GM18499 (cell line): ENCODE measurements at regions not wholly inside any gene's neighbourhood (a gene's known extent, or its start where the extent isn't known, plus 50 kb on each side); places are given as distances from the start of the nearest gene placed in this dataset.

Experiments used
- ATAC-seq: cut with Tn5 transposase; IDR thresholded peaks from one replicate; pipeline ENCODE4 v1.9.1; 2021; ENCODE audit warnings: moderate number of reproducible peaks; ENCODE audit not compliant: insufficient read depth, unreplicated experiment

DNA sequence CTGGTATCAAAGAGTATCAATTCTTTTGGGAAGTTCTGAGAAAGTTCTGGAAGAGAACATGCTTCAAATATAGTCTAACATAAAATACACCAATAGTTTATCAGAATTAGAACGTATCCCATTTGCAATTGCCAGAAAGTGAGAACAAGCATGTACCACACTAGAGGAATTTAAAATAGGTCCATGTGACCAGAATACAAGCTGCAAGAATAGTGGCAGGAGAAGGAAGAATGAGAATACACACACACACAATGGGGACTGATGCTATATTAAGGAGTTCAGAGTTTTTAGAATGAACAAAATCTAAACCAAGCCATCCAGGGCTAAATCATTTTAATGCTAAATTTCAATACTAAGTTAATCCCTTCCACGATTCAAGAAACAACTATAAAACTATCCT lies 99.1 kb upstream of the TMEM168 start:
- ATAC-seq = no peak

DNA sequence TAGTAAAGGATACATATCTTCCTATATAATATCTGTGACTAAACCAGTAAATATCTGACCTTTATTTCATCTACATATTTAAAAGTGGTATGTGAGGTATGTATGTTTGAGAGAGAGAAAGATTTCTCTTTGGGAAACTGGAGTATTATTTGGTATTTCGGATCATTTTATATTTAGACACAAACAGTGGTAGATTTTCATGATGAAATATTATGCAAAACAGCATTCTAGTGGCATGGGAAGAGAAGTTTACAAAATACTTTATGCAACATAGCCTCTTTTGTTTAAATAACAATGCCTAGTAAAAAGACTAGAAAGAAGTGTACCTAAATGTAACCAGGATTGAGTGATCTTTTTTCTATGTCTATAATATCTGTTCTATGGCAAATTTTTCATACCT lies 98.6 kb upstream of the TMEM168 start:
- ATAC-seq = no peak

DNA sequence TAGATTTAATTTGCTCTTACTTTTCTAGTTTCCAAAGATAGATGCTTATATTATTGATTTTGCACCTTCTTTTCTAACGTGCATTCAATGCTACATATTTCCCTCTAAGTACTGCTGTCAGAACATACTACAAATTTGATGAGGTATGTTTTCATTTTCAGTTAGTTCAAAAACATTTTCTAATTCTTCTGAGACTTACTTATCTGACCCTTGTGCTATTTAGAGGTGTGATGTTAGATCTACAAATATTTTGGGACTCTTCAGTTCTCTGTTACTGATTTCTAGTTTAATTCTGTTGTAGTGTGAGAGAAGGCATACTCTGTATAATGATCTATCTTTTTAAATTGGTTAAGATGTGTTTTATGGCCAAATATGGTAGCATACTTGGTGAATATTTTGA lies 97.8 kb upstream of the TMEM168 start:
- no peak for ATAC-seq

DNA sequence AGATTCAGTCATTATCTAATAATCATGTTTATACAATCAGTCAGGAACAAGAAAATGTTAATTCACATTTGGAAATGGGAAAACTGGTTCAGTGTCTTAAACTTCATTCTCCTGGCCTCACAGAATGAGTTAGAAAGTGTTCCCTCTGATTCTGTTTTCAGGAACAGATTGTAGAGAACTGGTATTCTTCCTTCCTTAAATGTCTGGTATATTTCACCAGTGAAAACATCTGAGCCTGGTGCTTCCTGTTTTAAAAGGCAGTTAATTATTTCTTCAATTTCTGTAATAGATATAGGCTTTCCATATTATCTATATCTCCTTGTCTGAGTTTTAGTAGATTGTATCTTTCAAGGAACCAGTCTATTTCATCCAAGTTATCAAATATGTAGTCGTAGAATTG lies 97.1 kb upstream of the TMEM168 start:
- ATAC-seq = no peak

DNA sequence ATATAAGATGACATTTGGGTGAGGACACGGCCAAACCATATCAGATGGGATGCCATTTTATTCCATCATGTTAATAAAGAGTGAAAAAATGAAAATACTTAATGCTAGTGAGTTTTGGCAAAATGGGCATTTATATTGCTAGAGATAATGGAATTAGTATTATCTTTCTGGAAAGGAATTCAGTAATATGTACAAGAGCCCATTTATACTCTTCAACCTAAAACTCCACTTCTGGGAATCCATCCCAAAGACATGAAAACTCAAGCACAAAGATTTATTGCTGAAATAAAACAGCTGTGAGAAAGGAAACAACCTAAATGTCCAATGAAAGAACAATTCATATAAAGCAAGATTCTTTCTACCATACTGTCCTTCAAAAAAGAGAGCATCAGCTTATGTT lies 96.0 kb upstream of the TMEM168 start:
- ATAC-seq = no peak

DNA sequence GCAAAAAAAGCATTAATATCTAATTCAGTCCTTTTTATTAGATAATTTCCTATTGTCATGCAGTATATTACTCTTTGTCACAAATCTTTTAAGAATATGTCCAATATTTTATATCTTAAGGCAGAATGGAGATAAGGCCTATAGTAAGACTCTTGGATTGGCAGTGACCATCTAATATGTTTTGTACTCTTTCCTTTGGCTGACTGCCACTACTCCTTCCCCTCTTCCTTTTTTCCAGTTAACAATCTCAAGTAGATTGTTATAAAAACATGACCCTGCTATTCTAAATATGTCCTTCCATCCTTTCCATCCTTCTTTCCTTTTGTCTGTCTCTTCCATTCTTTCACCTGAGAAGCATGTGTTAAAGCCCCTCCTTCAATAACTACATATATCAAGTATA lies 92.8 kb upstream of the TMEM168 start:
- no peak for ATAC-seq

DNA sequence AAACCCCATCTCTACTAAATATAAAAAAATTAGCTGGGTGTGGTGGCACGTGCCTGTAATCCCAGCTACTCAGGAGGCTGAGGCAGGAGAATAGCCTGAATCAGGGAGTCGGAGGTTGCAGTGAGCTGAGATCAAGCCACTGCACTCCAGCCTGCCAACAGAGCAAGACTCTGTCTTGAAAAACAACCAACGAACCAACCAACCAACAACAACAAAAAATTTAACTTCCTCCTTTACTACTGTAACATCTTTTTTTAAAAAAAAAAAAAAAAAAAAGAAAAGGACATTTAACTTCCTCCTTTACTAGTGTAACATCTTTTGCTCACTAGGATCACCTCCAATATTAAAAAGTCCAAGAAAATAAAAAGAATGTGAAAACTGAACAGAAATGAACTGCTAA lies 92.3 kb upstream of the TMEM168 start:
- no peak for ATAC-seq

DNA sequence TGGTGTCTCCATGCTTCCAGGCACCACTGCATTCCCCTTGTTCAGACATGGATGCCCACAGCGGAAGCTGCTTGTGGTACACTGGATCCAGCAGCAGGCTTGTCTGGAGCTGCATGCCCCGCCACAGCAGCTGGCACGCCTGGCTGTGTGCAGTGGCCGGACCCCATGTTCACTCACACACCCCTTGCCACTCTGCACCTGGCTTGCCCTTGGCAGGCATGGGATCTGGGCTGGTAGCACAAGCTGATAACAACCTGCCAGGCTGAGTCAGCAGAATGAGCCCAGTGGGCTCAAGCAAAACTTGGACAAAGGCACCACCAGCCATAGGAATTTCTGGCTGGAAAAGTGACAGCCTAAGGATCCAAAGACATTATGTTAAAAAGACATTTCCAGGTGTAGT lies 91.8 kb upstream of the TMEM168 start:
- no peak for ATAC-seq

DNA sequence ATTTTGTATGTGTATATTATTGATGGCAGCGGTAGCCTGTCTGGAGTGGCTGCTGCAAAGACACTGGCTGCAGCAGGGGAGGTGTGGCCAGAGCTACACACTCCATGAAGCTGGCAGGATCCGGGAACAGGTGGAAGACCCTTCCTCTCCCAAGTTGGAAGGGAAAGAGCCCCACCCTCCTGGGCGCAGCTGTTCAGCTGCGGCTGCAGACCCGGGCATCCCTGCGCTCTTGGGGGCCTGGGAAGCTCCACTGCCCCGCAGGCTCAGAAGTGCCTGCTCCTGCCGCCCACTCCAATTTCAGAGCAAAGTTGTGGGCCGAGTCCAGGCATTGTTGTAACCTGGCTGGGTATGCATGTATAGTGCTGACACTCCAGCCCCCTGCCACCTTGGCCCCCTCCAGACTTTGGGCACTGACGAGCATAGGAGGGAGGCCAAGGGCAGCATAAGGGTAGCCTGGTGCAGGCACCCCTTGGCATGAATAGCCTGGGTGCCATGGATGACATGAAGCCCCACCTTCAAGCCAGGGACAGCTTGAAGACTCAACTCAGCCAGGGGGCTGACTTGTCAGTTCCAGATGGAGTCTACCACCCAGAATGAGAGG lies 90.7 kb upstream of the TMEM168 start:
- no peak for ATAC-seq

DNA sequence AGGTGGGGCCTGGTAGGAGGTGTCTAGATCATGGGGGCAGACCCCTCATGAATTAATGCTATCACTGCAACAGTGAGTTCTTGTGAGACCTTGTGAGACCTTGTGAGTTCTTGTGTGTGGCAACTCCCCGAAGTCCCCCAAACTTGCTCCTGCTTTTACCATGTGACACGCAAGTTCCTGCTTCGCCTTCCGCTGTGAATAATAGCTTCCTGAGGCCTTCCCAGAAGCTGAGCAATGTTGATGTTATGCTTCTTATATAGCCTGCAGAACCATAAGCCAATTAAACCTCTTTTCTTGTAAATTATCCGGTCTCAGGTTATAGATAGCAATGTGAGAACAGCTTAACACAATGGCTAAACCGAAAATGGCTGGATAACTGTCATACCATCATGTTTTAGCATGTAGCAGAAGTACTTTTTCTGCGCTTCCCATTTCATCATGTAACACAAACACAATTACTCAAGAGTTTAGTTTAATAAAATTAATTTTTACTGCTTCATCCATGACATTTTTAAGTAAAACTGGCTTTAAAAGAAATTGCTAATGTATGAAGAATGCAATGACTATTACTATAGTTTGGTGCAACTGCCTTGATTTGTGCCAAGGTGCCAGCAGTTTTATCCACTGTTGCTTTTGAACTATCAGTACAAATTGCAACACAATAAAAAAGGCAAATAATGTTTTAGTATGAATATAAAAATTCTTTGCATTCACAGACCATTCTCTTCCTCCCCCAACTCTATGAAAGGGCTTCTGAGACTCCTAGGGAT lies 87.7 kb upstream of the TMEM168 start:
- no peak for ATAC-seq

DNA sequence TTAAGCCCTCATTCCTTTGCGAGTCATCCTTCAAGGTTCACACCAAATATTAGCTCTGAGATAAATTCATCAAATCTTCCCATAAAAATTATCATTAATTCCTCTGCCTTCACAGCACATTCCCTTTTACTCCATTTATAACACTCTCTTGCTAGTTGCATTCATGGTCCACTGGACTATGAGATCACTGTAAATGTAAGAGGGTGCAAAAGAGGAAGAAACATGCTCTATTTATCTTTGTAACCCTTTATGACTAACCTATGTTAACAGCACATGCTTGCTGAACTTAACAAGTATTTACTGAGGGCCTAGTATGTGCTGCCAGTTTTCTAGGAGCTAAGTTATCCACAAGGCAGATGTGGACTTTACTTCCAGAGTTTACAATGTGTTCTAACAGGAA lies 86.7 kb upstream of the TMEM168 start:
- ATAC-seq = no peak

DNA sequence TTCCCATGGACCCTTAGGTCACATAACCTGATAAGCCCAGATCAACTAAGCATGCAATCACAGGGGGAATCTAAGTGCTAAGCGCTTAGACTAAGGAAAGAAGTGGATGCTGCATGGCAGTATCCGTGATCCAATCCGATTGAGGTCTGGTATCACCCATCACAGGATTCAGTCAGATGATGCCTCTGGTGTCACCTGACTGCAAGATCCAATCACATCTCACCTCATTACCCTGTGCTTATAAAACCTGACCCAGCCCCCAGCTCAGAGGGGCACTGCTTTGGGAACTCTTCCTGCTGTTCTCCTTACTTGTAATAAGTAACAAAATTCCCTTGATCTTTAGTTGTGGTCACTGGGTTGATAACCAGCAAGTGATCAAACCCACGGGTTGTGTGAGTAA lies 84.7 kb upstream of the TMEM168 start:
- ATAC-seq = no peak

DNA sequence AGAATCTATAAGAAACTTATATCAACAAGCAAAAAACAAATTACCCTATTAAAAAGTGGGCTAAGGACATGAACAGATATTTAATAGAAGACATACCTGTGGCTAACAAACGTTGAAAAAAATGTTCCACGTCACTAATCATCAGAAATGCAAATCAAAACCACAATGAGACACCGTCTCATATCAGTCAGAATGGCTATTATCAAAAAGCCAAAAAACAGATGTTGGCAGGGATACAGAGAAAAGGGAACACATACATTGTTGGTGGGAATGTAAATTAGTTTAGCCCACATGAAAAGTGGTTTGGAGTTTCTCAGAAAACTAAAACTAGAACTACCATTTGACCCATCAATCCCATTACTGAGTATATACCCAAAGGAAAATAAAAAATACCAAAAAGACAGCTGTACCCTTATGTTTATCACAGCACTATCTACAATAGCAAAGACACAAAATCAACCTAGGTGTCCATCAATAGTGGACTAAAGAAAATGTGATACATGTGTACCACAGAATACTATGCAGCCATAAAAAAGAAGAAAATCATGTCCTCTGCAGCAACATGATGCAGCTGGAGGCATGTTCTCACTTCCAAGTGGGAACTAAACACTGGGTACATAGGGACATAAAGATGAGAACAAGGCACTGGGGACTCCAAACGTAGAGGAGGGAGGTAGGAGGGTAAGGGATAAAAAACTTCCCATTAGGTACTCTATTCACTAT lies 83.8 kb upstream of the TMEM168 start:
- ATAC-seq = peak; percentile 46

DNA sequence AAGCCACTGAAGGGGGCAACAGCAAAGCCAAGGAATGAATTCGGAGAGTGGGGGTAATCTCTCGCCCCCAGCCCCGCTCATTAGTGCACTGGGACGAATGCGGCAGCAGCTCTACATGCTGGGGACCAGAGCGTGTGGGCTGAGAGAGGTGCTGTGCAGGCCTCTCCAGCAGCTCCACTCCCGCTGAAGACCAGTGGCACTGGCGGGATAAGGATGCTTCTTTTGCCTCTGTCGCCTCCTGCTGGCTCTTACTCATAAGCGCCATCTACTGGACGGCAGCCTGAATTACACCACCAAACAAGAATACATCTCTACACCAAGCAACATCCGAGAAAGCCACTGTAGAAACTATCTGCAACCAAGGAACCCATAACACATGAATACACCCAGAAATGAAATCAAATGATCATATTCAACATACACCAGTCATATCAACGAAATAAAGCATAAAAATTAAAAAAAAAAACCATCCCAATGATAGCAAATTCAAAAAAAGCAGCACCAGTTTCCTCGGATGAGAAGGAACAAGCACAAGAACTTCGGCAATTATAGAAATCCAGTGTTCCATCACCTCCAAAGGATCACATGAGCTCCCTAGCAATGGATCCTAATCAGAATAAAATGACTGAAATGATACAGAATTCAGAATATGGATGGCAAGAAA lies 79.0 kb upstream of the TMEM168 start:
- ATAC-seq = peak; percentile 41

DNA sequence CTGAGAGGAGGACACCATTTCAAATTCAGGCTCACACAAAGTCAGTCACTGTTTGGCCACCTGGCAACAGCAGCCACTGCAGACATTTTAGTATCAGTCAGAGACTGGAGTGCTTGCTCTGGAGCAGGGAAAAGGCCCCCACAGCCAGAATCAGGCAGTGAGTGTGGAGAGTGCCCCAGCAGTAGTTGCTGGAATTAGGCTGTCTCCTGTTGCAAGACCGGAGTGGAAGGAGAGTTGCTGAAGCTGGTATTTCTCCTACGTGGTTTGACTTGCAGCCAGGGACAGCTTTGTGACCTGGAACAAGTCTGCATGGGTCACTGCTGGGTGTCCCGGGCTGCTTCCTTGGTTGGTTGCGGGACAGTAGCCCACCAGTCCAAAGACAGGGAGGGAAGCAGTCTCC lies 78.4 kb upstream of the TMEM168 start:
- ATAC-seq = no peak

DNA sequence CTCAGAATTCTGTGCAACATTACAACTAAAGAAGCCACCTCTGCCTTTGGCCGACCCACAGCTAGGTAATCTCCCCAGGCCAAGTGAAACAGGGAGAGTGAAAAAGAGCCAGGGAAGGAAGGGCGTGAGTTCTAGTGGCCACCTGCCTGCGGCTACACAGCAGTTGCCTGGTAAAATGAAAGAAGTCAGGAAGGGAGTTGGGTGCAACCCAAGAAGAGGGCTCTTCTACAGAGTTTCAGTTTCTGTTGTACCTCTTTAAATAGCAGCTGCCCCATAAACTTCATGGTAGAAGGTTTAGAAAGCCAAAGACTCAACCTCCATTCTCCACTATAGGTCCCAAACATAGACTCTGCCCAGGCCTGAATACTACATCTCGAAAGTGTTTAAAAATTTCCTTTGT lies 76.2 kb upstream of the TMEM168 start:
- ATAC-seq = peak; percentile 89

DNA sequence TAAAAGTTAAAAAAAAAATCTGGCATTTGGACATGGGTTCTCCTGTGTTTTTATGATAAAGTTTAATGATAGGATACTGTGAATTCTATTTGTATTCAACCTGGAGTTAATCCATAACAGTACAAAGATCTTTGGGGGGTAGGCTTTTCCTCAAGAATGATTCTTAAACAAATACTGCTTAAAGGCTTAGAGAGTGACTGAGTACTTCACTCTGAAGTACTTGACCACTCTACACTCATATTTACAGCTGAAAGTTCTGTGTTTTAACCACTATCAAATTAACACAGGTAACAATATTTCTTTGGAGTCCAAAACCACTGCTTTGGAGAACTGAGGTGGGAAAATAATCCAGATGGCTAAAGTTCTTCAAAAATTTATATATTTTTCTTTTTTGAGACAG lies 74.2 kb upstream of the TMEM168 start:
- no peak for ATAC-seq

DNA sequence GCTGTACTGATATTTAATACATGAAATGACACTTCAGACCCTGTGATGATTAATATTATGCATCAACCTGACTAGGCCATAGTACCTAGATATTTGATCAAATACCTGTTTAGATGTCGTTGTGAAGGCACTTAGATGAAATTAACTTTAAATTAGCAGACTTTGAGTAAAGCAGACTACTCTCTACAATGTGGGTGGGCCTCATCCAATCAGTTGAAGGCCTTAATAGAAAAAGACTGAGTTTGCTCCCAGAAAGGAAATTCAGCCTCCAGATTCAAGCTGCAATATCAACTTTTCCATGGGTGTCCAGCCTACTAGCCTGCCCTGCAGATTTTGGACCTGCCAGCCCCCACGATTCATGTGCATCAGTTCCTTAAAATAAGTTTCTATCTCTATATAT lies 68.6 kb upstream of the TMEM168 start:
- no peak for ATAC-seq

DNA sequence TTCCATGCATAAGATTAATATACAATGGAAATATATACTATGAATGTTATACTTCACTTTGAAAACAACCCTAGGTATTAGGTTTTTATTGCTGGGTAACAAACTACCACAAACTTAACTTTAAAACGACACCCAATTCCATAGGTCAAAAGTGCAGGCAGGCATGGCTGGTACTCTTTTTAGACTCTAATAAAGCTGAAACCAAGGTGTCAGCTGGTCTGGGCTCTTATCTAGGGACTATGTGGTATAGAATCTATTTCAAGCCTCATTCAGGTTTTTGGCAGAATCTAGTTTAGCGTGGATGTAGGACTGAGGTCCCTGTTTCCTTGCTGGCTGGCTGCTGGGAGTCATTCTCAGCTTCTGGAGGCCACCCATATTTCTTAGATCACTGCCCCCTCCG lies 65.0 kb upstream of the TMEM168 start:
- ATAC-seq = no peak

DNA sequence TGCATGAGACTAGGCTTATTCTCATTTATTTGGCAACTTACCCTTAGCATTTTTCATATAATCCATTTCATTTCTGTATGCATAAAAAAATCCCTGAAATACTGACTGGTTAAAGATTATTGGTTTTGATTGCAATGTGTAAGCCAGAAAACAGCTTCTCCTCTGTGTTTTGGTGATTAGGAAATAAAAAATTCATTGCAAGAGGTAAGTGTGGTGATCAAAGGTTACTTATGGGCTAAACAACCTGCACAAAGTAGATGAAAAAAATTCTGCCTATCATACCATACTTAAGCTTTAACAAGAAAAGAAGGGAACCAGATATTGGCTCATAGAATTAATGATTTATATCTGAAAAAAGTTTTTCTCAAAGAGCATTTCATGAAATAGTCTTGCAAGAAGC lies 64.0 kb upstream of the TMEM168 start:
- no peak for ATAC-seq

DNA sequence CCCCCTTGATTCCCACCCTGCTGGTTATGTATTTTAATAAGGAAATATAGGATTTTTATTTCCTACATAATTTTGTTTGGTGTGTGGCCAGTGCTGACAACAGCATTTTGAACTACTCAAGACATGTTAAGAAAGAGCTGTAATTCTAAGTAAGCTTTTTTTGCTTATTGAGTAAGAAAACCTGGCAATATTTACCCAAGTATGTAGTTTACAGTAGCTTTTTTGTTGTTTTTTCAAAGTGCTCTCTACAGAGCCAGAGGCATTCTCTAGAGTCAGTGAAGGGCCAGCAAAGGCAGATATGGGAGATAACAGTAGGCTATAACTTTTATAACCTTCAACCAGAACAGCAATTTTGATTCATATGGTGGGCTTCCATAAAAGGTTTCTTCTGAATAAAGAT lies 63.2 kb upstream of the TMEM168 start:
- ATAC-seq = no peak
